HEK293 (cell line): ENCODE measurements at regions not wholly inside any gene's neighbourhood (a gene's known extent, or its start where the extent isn't known, plus 50 kb on each side); places are given as distances from the start of the nearest gene placed in this dataset.
"Not testable (repeated sequence)": the region's sequence is repeated elsewhere in the genome, so short reads cannot be mapped to it uniquely, and the experiment has no call there.

ENCODE experiments used
- CTCF ChIA-PET: fragments of 350-600 bp; formaldehyde crosslinking; extraction: SDS; loops from one replicate; lab custom pipeline; 2021; ENCODE audit warnings: antibody characterized with exemption; lab: Yijun Ruan, JAX
- POLR2A ChIA-PET: fragments of 300-600 bp; formaldehyde crosslinking; extraction: SDS; loops from one replicate; lab custom pipeline; 2020; ENCODE audit warnings: antibody characterized with exemption, inconsistent platforms; lab: Yijun Ruan, JAX
- H3K27ac ChIP-seq: fragments of 200-500 bp; sonication (Bioruptor generic); 2 replicates; pipeline ENCODE4 v1.5.1; 2014; ENCODE audit warnings: low read depth, low read length, control low read depth, inconsistent platforms; ENCODE audit errors: extremely low read depth
- H3K36me3 ChIP-seq, 2 experiments: fragments of 200-500 bp in 1 of 2; sonication (Bioruptor generic) in 1 of 2; 1 replicate in 1 of 2; 2 replicates in 1 of 2; pipeline ENCODE4 v1.5.1; 2014 to 2017; ENCODE audit warnings: inconsistent platforms in 2 of 2, low read length in 2 of 2; ENCODE audit not compliant: control insufficient read depth in 2 of 2, insufficient read depth in 1 of 2
- H3K4me1 ChIP-seq: fragments of 200-500 bp; sonication (Bioruptor generic); 2 replicates; pipeline ENCODE4 v1.5.1; 2014; ENCODE audit warnings: mild to moderate bottlenecking, low read length, inconsistent platforms; ENCODE audit not compliant: control insufficient read depth, insufficient read depth
- H3K4me3 ChIP-seq: 2 replicates; pipeline ENCODE4 v1.5.1; 2011; ENCODE audit warnings: low read depth, mild to moderate bottlenecking, control low read depth, low read length, moderate library complexity
- H3K9me3 ChIP-seq: fragments of 200-500 bp; sonication (Bioruptor generic); 2 replicates; pipeline ENCODE4 v1.5.1; 2014; ENCODE audit warnings: low read depth, low read length, inconsistent platforms; ENCODE audit not compliant: control insufficient read depth, insufficient read depth
- BCL11B ChIP-seq: fragments of 450-650 bp; formaldehyde crosslinking; IDR thresholded peaks from 2 replicates; pipeline ENCODE4 v1.5.1; 2016; ENCODE audit warnings: low read depth, missing biosample characterization, missing genetic modification characterization
- HOXD13 ChIP-seq: sonication (generic); formaldehyde crosslinking; IDR thresholded peaks from 2 replicates; pipeline ENCODE4 v1.8.0; 2022; ENCODE audit warnings: missing genetic modification reagents, borderline replicate concordance
- SCRT2 ChIP-seq: fragments of 450-650 bp; formaldehyde crosslinking; IDR thresholded peaks from 2 replicates; pipeline ENCODE4 v1.5.1; 2016; ENCODE audit warnings: missing biosample characterization, missing genetic modification characterization
- ZBTB10 ChIP-seq: fragments of 450-650 bp; formaldehyde crosslinking; IDR thresholded peaks from 2 replicates; pipeline ENCODE4 v1.5.1; 2016; ENCODE audit warnings: missing biosample characterization, missing genetic modification characterization
- ZBTB26 ChIP-seq: fragments of 450-650 bp; formaldehyde crosslinking; optimal IDR thresholded peaks from 2 replicates; pipeline ENCODE3; 2016; ENCODE audit warnings: missing biosample characterization, mild to moderate bottlenecking, missing genetic modification characterization
- ZNF10 ChIP-seq: fragments of 450-650 bp; formaldehyde crosslinking; IDR thresholded peaks from 2 replicates; pipeline ENCODE4 v1.5.1; 2017; ENCODE audit warnings: missing biosample characterization, missing genetic modification characterization
- ZNF518A ChIP-seq: fragments of 450-650 bp; formaldehyde crosslinking; conservative IDR thresholded peaks from 2 replicates; pipeline ENCODE4 v1.5.1; 2016; ENCODE audit warnings: low read depth, missing biosample characterization, missing genetic modification characterization
- ZNF521 ChIP-seq: fragments of 450-650 bp; formaldehyde crosslinking; IDR thresholded peaks from 2 replicates; pipeline ENCODE4 v1.5.1; 2017; ENCODE audit warnings: missing biosample characterization, mild to moderate bottlenecking, missing genetic modification characterization
- ZNF610 ChIP-seq: fragments of 450-650 bp; formaldehyde crosslinking; IDR thresholded peaks from 2 replicates; pipeline ENCODE4 v1.5.1; 2016; ENCODE audit warnings: missing biosample characterization, missing genetic modification characterization, borderline replicate concordance
- ZSCAN4 ChIP-seq: fragments of 450-650 bp; formaldehyde crosslinking; IDR thresholded peaks from 2 replicates; pipeline ENCODE4 v1.5.1; 2017; ENCODE audit warnings: missing biosample characterization, missing genetic modification characterization
- ZXDB ChIP-seq: fragments of 450-650 bp; formaldehyde crosslinking; IDR thresholded peaks from 2 replicates; pipeline ENCODE4 v1.5.1; 2016; ENCODE audit warnings: missing biosample characterization, missing genetic modification characterization

GRCh38 chr4:123602007-123602406 is 205.4 kb downstream of the SPRY1 start (continued):
- no peak for TF ChIP-seq ZNF518A (tag by site-specific recombination)
- no peak for TF ChIP-seq HOXD13

GRCh38 chr4:123603165-123603564 is 206.6 kb downstream of the SPRY1 start:
- CTCF ChIA-PET: interaction anchor here (1.1 kb wide), 1 partner anchor 39 kb away, joined by 6 read pairs; no protein-coding TSS in a partner anchor
- TF ChIP-seq ZBTB10 (tag by site-specific recombination) (no peak), ZSCAN4 (tag by site-specific recombination) (no peak), ZNF10 (tag by site-specific recombination) (no peak), BCL11B (tag by site-specific recombination) (no peak), ZNF521 (no peak), ZBTB26 (tag by site-specific recombination) (no peak)
- TF ChIP-seq, all 188 proteins: peak for 0
- H3K36me3 ChIP-seq: no peaks in the 10 kb centered on the region
- H3K4me1 ChIP-seq: peaks cover 5% of the 10 kb centered on the region; the same call in 1 of the 2 replicates
- POLR2A ChIA-PET: no interaction called here
- no peak overlapping the region for H3K27ac ChIP-seq
- no peaks in the 10 kb centered on the region for H3K9me3 ChIP-seq
- no peak overlapping the region for H3K4me3 ChIP-seq

- H3K4me3 ChIP-seq, H3K9me3 ChIP-seq, H3K4me1 ChIP-seq, POLR2A ChIA-PET, H3K27ac ChIP-seq, H3K36me3 ChIP-seq, CTCF ChIA-PET: not testable (repeated sequence)
These were observed 209.2 kb downstream of the SPRY1 start for GRCh38 chr4:123605797-123606196.

- no peak overlapping the region for H3K27ac ChIP-seq
- TF ChIP-seq SCRT2 (tag by site-specific recombination) (no peak), ZXDB (tag by site-specific recombination) (no peak), ZNF610 (no peak)
- TF ChIP-seq, all 188 proteins: peak for 0
- Histone ChIP-seq H3K4me3 (no peak overlapping the region), H3K36me3 (no peaks in the 10 kb centered on the region), H3K9me3 (no peaks in the 10 kb centered on the region), H3K4me1 (no peaks in the 10 kb centered on the region)
- ChIA-PET POLR2A (no interaction called here), CTCF (no interaction called here)
These were observed 209.7 kb downstream of the SPRY1 start for GRCh38 chr4:123606336-123606735.
